LNCAP (cell line): ENCODE measurements at regions not wholly inside any gene's neighbourhood (a gene's known extent, or its start where the extent isn't known, plus 50 kb on each side); places are given as distances from the start of the nearest gene placed in this dataset.

Experiments
- CTCF ChIP-seq: fragments of 450-650 bp; IDR thresholded peaks from 2 replicates; pipeline ENCODE4 v1.5.1; 2017; ENCODE audit warnings: mild to moderate bottlenecking

DNA sequence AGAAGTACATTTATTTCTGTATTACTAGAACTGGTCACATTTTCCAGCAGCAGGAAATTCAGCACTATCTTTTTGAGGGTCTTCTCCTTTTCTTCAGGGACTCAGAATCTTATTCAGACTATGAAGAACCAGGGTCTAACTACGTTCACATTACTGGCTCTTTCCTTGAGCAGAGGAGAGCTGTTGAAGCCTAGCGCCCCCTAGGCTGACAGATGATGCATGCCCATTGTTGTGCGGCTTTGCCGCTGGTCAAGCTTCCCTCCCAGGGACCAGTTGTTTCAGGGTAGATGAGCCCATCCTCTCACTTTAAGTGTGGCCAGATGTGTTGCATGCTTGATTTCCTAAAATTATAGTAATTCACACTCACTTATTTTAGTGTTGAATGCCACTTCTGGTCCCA lies 168.2 kb upstream of the PDGFD start:
- TF ChIP-seq CTCF = peak; percentile 25; the same call in 1 of the 2 replicates

- no peak for TF ChIP-seq CTCF
Measured at GRCh38 chr11:104329078-104329665, 165.2 kb upstream of the PDGFD start.

DNA sequence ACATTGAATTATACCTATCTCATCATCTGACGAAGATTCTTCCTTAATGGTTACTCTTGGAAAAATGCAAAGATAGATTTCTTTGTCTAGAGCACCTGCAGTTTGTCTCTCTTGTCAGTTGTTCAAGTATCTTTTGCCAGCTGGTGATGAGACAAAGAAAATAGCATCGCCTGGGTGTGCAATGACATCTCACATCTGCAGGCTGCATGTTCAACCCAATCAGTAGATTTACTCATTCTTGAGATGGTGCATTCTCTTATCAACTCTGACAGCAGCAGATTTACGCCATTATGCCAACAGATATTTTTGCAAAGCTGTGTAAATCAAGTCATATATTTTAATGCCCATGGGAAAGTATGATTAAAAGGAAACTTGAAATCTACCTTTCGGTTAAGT lies 164.6 kb upstream of the PDGFD start:
- TF ChIP-seq CTCF = no peak

- no peak for TF ChIP-seq CTCF
Measured at GRCh38 chr11:104327861-104328511, 164.0 kb upstream of the PDGFD start.

DNA sequence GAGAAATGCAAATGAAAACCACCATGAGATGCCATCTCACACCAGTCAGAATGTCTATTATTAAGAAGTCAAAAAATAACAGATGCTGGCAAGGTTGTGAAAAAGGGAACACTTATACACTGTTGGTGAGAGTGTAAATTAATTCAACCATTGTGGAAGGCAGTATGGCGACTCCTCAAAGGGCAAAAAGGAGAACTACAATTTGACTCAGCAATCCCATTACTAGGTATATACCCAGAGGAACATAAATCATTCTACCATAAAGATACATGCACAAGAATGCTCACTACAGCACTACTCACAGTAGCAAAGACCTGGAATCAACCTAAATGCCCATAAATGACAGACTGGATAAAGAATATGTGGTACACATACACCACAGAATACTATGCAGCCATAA lies 161.1 kb upstream of the PDGFD start:
- TF ChIP-seq CTCF = no peak

DNA sequence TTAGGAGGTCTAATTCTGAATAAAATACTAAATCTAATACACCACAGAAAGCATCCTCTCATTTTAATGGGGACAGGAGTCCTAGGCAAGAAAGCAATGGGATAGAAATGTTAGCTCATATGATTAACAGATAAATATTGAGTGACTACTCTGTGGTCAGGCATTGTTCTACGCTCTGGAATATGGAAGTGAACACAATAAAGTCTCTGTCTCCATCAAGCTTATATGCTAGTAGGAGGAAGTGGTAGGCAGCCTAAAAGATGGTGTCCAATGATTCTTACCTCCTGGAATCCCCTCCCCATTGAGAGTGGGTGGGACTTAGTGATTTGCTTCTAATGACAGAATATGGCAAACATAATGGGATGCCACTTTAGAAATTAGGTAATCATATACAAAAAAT lies 160.3 kb upstream of the PDGFD start:
- TF ChIP-seq CTCF = no peak

DNA sequence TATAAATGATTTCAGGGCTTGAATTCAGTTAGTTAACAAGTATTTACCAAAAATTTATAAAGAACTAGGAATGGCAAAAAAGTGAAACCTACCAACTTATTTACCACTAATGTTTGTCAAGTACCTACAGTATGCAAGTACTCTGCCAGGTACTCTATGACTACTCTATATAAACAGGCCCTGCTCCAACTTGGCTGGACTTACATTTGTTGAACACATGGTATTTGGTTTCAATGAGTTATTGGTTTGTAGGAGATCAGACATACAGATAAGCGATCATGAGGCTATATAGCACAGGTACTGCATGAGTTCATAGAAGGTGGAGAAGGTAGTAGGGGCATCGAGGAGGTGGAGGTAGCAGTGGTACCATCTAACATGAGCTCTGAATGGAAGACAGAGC lies 159.9 kb upstream of the PDGFD start:
- TF ChIP-seq CTCF = no peak

DNA sequence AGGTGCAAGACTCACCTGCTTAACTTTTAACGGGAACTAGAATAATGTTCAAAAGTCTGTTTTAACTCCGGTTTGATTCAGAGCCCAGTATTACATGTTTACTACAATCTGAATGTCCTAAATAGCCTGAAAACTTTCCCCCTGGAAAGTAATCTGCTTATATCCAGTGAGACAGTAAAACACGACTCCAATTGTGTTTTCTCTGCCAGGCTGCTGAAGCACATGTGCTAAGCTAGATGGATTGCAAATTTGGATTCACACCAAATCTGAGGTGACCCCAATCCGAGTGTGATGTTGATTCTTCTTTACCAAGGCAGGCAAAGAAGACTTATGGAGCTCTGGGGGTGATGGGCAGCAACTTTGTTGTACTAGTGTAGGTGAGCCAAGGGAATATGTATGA lies 158.7 kb upstream of the PDGFD start:
- TF ChIP-seq CTCF = no peak
